Chondrocyte (in vitro differentiated cells): ENCODE measurements at regions not wholly inside any gene's neighbourhood (a gene's known extent, or its start where the extent isn't known, plus 50 kb on each side); places are given as distances from the start of the nearest gene placed in this dataset.

Experiments
- DNase-seq: peaks from one replicate; pipeline ENCODE4 v3.0.0; 2021; ENCODE audit warnings: mixed read lengths, low spot score
- H3K27ac Mint-ChIP-seq: one replicate; pipeline ENCODE4 v1.8.0; 2021; ENCODE audit warnings: mild to moderate bottlenecking, moderate library complexity, mixed read lengths; ENCODE audit not compliant: unreplicated experiment
- H3K27me3 Mint-ChIP-seq: 2 replicates; pipeline ENCODE4 v1.8.0; 2021; ENCODE audit warnings: low read depth, mixed read lengths
- H3K36me3 Mint-ChIP-seq: 2 replicates; pipeline ENCODE4 v1.8.0; 2021; ENCODE audit warnings: low read depth, mixed read lengths
- H3K4me1 Mint-ChIP-seq: 2 replicates; pipeline ENCODE4 v1.8.0; 2021; ENCODE audit warnings: low read depth, mild to moderate bottlenecking, mixed read lengths
- H3K4me3 Mint-ChIP-seq: one replicate; pipeline ENCODE4 v1.8.0; 2021; ENCODE audit warnings: mild to moderate bottlenecking, moderate library complexity, mixed read lengths; ENCODE audit not compliant: unreplicated experiment
- H3K9me3 Mint-ChIP-seq: 2 replicates; pipeline ENCODE4 v1.8.0; 2021; ENCODE audit warnings: low read depth, mixed read lengths
- TF ChIP-seq, protein P1 (sequence below): fragments of 200-600 bp; sonication (generic); IDR thresholded peaks from 2 replicates; pipeline ENCODE4 v1.5.0; 2021; ENCODE audit warnings: antibody characterized with exemption, mild to moderate bottlenecking, moderate library complexity

- Mint-ChIP-seq H3K4me1 (no peaks in the 10 kb centered on the region), H3K27me3 (no peaks in the 10 kb centered on the region), H3K36me3 (no peaks in the 10 kb centered on the region), H3K4me3 (no peak overlapping the region), H3K27ac (no peak overlapping the region), H3K9me3 (peaks cover 4% of the 10 kb centered on the region)
- TF ChIP-seq, protein P1, sequence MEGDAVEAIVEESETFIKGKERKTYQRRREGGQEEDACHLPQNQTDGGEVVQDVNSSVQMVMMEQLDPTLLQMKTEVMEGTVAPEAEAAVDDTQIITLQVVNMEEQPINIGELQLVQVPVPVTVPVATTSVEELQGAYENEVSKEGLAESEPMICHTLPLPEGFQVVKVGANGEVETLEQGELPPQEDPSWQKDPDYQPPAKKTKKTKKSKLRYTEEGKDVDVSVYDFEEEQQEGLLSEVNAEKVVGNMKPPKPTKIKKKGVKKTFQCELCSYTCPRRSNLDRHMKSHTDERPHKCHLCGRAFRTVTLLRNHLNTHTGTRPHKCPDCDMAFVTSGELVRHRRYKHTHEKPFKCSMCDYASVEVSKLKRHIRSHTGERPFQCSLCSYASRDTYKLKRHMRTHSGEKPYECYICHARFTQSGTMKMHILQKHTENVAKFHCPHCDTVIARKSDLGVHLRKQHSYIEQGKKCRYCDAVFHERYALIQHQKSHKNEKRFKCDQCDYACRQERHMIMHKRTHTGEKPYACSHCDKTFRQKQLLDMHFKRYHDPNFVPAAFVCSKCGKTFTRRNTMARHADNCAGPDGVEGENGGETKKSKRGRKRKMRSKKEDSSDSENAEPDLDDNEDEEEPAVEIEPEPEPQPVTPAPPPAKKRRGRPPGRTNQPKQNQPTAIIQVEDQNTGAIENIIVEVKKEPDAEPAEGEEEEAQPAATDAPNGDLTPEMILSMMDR: no peak
- no peak for DNase-seq
These were observed 472.0 kb upstream of the TBX3 start for GRCh38 chr12:115155665-115156645.

DNA sequence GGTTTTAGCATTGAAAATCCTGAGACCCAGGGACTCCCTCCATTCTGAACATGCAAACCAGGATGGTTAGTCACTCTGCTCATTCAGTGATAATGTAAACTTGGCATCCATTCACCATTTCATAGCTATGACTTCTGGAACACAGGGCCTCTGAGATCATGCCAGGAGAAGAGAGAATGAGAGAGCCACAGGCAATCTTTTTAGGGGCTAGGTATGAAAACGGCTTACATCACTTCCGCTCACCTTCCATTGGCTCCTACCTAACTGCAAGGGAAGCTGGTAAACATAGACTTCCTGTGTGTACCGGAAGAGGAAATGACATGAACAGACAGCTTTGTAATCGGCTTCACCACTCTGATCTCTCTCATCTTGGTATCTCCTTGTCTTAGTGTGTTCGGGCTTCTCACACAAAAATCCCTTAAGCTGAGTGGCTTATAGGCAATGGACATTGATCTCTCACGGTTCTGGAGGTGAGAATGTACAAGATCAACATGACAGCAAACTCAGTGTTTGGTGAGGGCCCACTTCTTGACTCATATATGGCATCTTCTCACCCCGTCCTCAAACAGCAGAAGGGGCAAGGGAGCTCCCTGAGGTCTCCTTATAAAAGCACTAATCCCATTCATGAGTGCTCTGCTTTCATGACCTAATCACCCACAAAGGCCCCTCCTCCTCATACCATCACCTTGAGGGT, 465.9 kb upstream of the TBX3 start:
- no peaks in the 10 kb centered on the region for H3K36me3 Mint-ChIP-seq
- H3K9me3 Mint-ChIP-seq: peaks cover 2% of the 10 kb centered on the region
- peaks cover 4% of the 10 kb centered on the region for H3K4me1 Mint-ChIP-seq
- no peak overlapping the region for H3K27ac Mint-ChIP-seq
- peaks cover 5% of the 10 kb centered on the region for H3K27me3 Mint-ChIP-seq
- TF ChIP-seq, protein P1: no peak
- H3K4me3 Mint-ChIP-seq: no peak overlapping the region
- DNase-seq: no peak

DNA sequence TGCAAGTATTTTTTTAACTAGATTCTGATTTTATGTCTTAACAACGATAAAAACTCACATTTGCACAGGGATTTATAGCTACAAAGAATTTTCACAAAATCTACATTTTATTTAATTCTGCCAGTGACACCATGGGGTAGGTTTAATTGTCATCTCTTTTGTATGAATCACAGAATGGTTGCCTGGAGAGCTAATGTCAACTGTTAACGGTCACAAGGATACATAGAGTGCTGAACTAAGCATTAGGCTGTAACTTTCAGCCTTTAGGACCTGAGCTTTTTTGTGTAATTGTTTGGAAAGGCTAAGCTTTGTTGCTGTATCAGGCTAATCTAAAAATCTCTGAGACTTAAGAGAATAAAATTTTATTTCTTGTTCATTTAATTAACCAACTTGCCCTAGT, 465.3 kb upstream of the TBX3 start:
- Mint-ChIP-seq H3K4me3 (no peak overlapping the region), H3K27ac (no peak overlapping the region), H3K4me1 (peaks cover 4% of the 10 kb centered on the region), H3K9me3 (peaks cover 2% of the 10 kb centered on the region), H3K36me3 (no peaks in the 10 kb centered on the region), H3K27me3 (peaks cover 5% of the 10 kb centered on the region)
- DNase-seq: no peak
- TF ChIP-seq, protein P1: no peak

DNA sequence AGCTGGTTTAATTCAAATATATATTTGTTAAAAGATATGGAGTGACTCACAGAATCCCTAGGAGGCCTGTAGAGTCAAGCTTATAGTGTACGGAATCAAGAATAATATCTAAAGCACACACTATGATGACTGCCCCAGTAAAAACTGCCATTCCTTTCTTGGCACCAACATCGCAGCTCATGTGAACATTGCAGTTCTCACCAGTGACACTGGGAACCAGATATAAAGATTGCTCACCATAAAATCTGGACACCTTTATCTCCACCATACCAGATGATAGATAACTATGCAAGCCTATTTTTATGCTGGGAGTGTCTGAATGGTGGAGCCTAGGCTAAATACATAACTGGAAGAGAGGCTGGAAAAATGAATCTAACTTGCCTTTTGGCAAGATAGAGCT, 463.9 kb upstream of the TBX3 start:
- H3K4me1 Mint-ChIP-seq: peaks cover 4% of the 10 kb centered on the region
- H3K36me3 Mint-ChIP-seq: no peaks in the 10 kb centered on the region
- DNase-seq: no peak
- H3K27me3 Mint-ChIP-seq: peaks cover 5% of the 10 kb centered on the region
- peaks cover 5% of the 10 kb centered on the region for H3K9me3 Mint-ChIP-seq
- TF ChIP-seq, protein P1: no peak
- H3K4me3 Mint-ChIP-seq: no peak overlapping the region
- H3K27ac Mint-ChIP-seq: no peak overlapping the region

DNA sequence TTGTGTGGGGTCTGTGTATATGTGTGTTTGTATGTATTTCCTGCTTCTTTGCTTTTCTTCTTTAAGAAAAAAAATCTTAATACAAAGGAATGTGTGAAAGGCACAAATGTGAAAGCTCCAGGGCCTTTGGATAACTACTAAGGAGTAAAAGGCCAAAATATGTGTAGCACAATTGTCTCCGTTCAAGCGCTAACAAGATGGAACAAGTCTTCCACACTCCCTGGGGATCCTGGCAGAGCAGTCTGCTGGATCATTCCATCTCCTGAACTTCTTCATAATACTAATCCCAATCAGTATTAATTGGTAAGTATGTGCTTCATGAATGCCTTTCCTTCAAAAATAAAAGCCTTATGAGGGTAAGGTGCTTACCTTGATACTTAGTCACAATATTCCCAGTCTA, 462.5 kb upstream of the TBX3 start:
- Mint-ChIP-seq H3K4me1 (peaks cover 4% of the 10 kb centered on the region), H3K4me3 (no peak overlapping the region), H3K27me3 (peaks cover 5% of the 10 kb centered on the region), H3K27ac (no peak overlapping the region), H3K9me3 (peaks cover 8% of the 10 kb centered on the region), H3K36me3 (no peaks in the 10 kb centered on the region)
- TF ChIP-seq, protein P1: no peak
- DNase-seq: no peak
